ENCODE measurements at regions not wholly inside any gene's neighbourhood (a gene's known extent, or its start where the extent isn't known, plus 50 kb on each side); places are given as distances from the start of the nearest gene placed in this dataset.

DNA sequence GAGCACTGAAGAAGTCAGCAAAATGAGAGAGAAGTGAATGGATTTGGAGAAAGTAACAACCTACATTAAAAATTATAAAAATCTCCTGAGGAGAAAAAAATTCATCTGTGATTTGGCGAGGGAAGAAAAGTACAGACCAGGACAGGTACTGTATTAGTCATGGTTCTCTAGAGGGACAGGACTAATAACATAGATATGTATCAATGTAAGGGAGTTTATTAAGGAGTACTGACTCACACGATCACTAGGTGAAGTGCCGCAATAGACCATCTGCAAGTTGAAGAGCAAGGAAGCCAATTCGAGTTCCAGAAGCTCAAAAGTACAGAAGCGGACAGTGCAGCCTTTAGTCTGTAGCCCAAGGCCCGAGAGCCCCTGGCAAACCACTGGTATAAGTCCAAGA, 1004.4 kb upstream of the ALCAM start:
- H3K9me3 Mint-ChIP-seq = no peaks in the 10 kb centered on the region
- TF ChIP-seq, protein P1, sequence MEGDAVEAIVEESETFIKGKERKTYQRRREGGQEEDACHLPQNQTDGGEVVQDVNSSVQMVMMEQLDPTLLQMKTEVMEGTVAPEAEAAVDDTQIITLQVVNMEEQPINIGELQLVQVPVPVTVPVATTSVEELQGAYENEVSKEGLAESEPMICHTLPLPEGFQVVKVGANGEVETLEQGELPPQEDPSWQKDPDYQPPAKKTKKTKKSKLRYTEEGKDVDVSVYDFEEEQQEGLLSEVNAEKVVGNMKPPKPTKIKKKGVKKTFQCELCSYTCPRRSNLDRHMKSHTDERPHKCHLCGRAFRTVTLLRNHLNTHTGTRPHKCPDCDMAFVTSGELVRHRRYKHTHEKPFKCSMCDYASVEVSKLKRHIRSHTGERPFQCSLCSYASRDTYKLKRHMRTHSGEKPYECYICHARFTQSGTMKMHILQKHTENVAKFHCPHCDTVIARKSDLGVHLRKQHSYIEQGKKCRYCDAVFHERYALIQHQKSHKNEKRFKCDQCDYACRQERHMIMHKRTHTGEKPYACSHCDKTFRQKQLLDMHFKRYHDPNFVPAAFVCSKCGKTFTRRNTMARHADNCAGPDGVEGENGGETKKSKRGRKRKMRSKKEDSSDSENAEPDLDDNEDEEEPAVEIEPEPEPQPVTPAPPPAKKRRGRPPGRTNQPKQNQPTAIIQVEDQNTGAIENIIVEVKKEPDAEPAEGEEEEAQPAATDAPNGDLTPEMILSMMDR (IDR thresholded peaks at IDR 0.05) = no peak
- ATAC-seq (ENCODE audit: low read depth) = no peak
- ChIA-PET CTCF (no interaction called here), POLR2A (no interaction called here)
- intact Hi-C loops (cut with micrococcal nuclease) = no loop called here
- no peak overlapping the region for H3K27ac Mint-ChIP-seq
- DNase-seq = no peak
- no peaks in the 10 kb centered on the region for H3K4me1 Mint-ChIP-seq
- no peaks in the 10 kb centered on the region for H3K36me3 Mint-ChIP-seq (ENCODE audit: low read depth)
- no peak overlapping the region for H3K4me3 Mint-ChIP-seq
- no peaks in the 10 kb centered on the region for H3K27me3 Mint-ChIP-seq

GRCh38 chr3:104367000-104367399, 999.7 kb upstream of the ALCAM start:
- no peak for ATAC-seq (ENCODE audit: low read depth)
- no peak for DNase-seq
- TF ChIP-seq, protein P1 (IDR thresholded peaks at IDR 0.05) = no peak
- H3K9me3 Mint-ChIP-seq = no peaks in the 10 kb centered on the region
- H3K36me3 Mint-ChIP-seq (ENCODE audit: low read depth) = no peaks in the 10 kb centered on the region
- ChIA-PET CTCF (no interaction called here), POLR2A (no interaction called here)
- H3K27me3 Mint-ChIP-seq = no peaks in the 10 kb centered on the region
- H3K4me1 Mint-ChIP-seq = no peaks in the 10 kb centered on the region
- no peak overlapping the region for H3K27ac Mint-ChIP-seq
- no peak overlapping the region for H3K4me3 Mint-ChIP-seq
- intact Hi-C loops (cut with micrococcal nuclease) = no loop called here

DNA sequence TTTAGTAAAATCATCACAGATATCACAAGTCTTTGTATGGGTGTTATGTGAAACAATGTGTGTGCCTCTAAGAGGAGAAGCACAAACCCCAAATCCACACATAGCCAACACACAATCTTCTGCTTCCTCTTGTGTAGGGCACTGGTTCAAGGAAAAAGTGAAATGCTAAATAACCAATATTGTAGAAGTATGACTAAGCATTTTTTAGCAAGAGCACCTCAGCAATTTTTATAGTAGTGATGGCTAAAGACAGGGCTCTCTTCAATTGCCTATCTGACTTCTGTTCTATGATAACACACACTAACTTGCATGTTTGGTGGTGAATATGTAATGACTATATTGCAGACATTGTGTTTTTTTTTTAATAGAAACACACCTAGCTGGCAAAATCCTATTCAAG, 997.9 kb upstream of the ALCAM start:
- CTCF ChIA-PET = no interaction called here
- TF ChIP-seq, protein P1 (IDR thresholded peaks at IDR 0.05) = no peak
- no peak for ATAC-seq (ENCODE audit: low read depth)
- Mint-ChIP-seq H3K4me3 (no peak overlapping the region), H3K36me3 (ENCODE audit: low read depth) (no peaks in the 10 kb centered on the region), H3K27me3 (no peaks in the 10 kb centered on the region), H3K9me3 (no peaks in the 10 kb centered on the region), H3K27ac (no peak overlapping the region), H3K4me1 (no peaks in the 10 kb centered on the region)
- POLR2A ChIA-PET = no interaction called here
- no peak for DNase-seq
- intact Hi-C loops (cut with micrococcal nuclease) = no loop called here

DNA sequence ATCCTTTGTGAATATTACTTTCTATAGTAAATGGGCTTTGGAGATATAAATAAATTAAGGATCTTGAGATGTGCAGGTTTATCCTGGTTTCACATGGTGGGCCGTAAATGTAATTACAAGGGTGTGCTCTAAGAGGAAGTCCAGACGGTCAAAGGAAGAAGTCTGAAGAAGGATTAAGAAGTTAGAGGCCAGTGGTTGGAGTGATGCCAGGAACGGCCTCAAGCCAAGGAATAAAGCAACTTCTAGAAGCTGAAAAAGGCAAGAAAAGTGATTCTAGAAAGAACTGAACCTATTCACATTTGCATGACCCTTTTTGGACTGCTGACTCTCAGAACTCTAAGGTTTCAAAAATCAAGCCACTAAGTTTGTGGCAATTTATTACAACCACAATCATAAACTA, 981.3 kb upstream of the ALCAM start:
- H3K27me3 Mint-ChIP-seq = no peaks in the 10 kb centered on the region
- CTCF ChIA-PET = no interaction called here

DNA sequence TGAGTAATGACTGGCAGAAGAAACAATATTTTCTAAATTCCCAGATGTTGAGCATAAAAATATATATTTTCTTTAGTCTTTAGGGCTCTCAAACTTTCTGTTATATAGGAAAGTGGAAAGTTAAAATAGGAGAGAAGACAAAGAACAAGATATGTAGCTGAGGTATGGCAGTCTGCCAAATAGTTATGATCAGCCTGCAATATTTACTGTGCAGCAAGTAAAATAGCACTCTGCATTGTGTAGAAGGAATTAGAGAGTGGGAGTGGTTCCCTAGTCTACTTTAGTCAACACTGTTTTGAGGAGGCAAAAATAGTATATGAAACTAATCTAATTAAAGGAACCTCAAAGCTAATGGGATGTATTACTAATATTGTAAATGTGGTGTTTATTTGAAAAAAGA, 978.1 kb upstream of the ALCAM start:
- intact Hi-C loops (cut with micrococcal nuclease) = no loop called here
- H3K36me3 Mint-ChIP-seq (ENCODE audit: low read depth) = no peaks in the 10 kb centered on the region
- TF ChIP-seq, protein P1 (IDR thresholded peaks at IDR 0.05) = no peak
- no peaks in the 10 kb centered on the region for H3K27me3 Mint-ChIP-seq
- ChIA-PET POLR2A (no interaction called here), CTCF (no interaction called here)
- no peak overlapping the region for H3K27ac Mint-ChIP-seq
- H3K4me3 Mint-ChIP-seq = no peak overlapping the region
- no peak for DNase-seq
- no peaks in the 10 kb centered on the region for H3K9me3 Mint-ChIP-seq
- H3K4me1 Mint-ChIP-seq = peaks cover 14% of the 10 kb centered on the region
- ATAC-seq (ENCODE audit: low read depth) = no peak

More for the DNA sequence above, 981.3 kb upstream of the ALCAM start:
- POLR2A ChIA-PET = no interaction called here
- H3K36me3 Mint-ChIP-seq (ENCODE audit: low read depth) = no peaks in the 10 kb centered on the region
- TF ChIP-seq, protein P1 (IDR thresholded peaks at IDR 0.05) = no peak
- ATAC-seq (ENCODE audit: low read depth) (no peak), DNase-seq (no peak)
- no peak overlapping the region for H3K4me3 Mint-ChIP-seq
- H3K9me3 Mint-ChIP-seq = no peaks in the 10 kb centered on the region
- peaks cover 14% of the 10 kb centered on the region for H3K4me1 Mint-ChIP-seq
- no peak overlapping the region for H3K27ac Mint-ChIP-seq
- intact Hi-C loops (cut with micrococcal nuclease) = no loop called here
